ENCODE measurements at regions not wholly inside any gene's neighbourhood (a gene's known extent, or its start where the extent isn't known, plus 50 kb on each side); places are given as distances from the start of the nearest gene placed in this dataset.

GRCh38 chr5:33241802-33242201, 199.0 kb upstream of the TARS1 start:
- Histone ChIP-seq H3K9ac (no peak overlapping the region), H3K4me3 (no peak overlapping the region), H3K4me1 (ENCODE audit: insufficient read depth) (no peaks in the 10 kb centered on the region), H3K9me3 (ENCODE audit: low read depth) (no peaks in the 10 kb centered on the region), H3F3A (ENCODE audit: insufficient read depth) (no peaks in the 10 kb centered on the region), H3K27me3 (replicated peaks; ENCODE audit: insufficient read depth) (no peaks in the 10 kb centered on the region), H2AFZ (no peak overlapping the region), H3K36me3 (ENCODE audit: low read depth) (no peaks in the 10 kb centered on the region), H3K27ac (no peak overlapping the region), H3K4me2 (ENCODE audit: unreplicated experiment) (no peak overlapping the region), H3K9me2 (ENCODE audit: insufficient read depth) (no peaks in the 10 kb centered on the region), H4K20me1 (ENCODE audit: insufficient read depth) (no peaks in the 10 kb centered on the region), H3K79me2 (ENCODE audit: insufficient read depth) (no peaks in the 10 kb centered on the region)
- in situ Hi-C loops (cut with MboI): no loop called here
- no peak for DNase-seq
- TF ChIP-seq EZH2 (IDR thresholded peaks at IDR 0.05; ENCODE audit: insufficient read depth, poor library complexity, severe bottlenecking): no peak
- no peak for TF ChIP-seq EZH2phosphoT487 (IDR thresholded peaks at IDR 0.05; ENCODE audit: insufficient read depth, low read depth)
- WGBS, 2 experiments (ENCODE audit: low coverage in 1 of 2, low lambda C conversion rate in 2 of 2, missing lambda C conversion rate in 2 of 2): 66 to 79% methylated on average over 4 of the region's 4 CpGs

GRCh38 chr5:33242277-33242676, 198.5 kb upstream of the TARS1 start:
- no peak overlapping the region for H3K9ac ChIP-seq
- H2AFZ ChIP-seq: no peak overlapping the region
- H3K4me1 ChIP-seq (ENCODE audit: insufficient read depth): no peaks in the 10 kb centered on the region
- H3K9me3 ChIP-seq (ENCODE audit: low read depth): no peaks in the 10 kb centered on the region
- H3K27ac ChIP-seq: no peak overlapping the region
- H3K79me2 ChIP-seq (ENCODE audit: insufficient read depth): no peaks in the 10 kb centered on the region
- TF ChIP-seq EZH2phosphoT487 (IDR thresholded peaks at IDR 0.05; ENCODE audit: insufficient read depth, low read depth) (no peak), EZH2 (IDR thresholded peaks at IDR 0.05; ENCODE audit: insufficient read depth, poor library complexity, severe bottlenecking) (no peak)
- H3K9me2 ChIP-seq (ENCODE audit: insufficient read depth): no peaks in the 10 kb centered on the region
- H3K27me3 ChIP-seq (replicated peaks; ENCODE audit: insufficient read depth): no peaks in the 10 kb centered on the region
- H3K36me3 ChIP-seq (ENCODE audit: low read depth): no peaks in the 10 kb centered on the region
- in situ Hi-C loops (cut with MboI): no loop called here
- H4K20me1 ChIP-seq (ENCODE audit: insufficient read depth): no peaks in the 10 kb centered on the region
- H3K4me2 ChIP-seq (ENCODE audit: unreplicated experiment): no peak overlapping the region
- no peak for DNase-seq
- H3K4me3 ChIP-seq: no peak overlapping the region
- 83 to 90% methylated on average over 2 of the region's 2 CpGs for WGBS, 2 experiments (ENCODE audit: low coverage in 1 of 2, low lambda C conversion rate in 2 of 2, missing lambda C conversion rate in 2 of 2)
- H3F3A ChIP-seq (ENCODE audit: insufficient read depth): no peaks in the 10 kb centered on the region

- 69 to 71% methylated on average over 4 of the region's 4 CpGs for WGBS, 2 experiments (ENCODE audit: low coverage in 1 of 2, low lambda C conversion rate in 2 of 2, missing lambda C conversion rate in 2 of 2)
- in situ Hi-C loops (cut with MboI): no loop called here
Observed at GRCh38 chr5:33244441-33245150, 196.2 kb upstream of the TARS1 start.

GRCh38 chr5:33254579-33254978, 186.2 kb upstream of the TARS1 start:
- peaks cover 21% of the 10 kb centered on the region for H3K4me1 ChIP-seq (ENCODE audit: insufficient read depth)
- no peak overlapping the region for H3K4me2 ChIP-seq (ENCODE audit: unreplicated experiment)
- no peaks in the 10 kb centered on the region for H3K36me3 ChIP-seq (ENCODE audit: low read depth)
- H3K27me3 ChIP-seq (replicated peaks; ENCODE audit: insufficient read depth): no peaks in the 10 kb centered on the region
- DNase-seq: no peak
- no peaks in the 10 kb centered on the region for H3K9me3 ChIP-seq (ENCODE audit: low read depth)
- no peak overlapping the region for H3K9ac ChIP-seq
- H3K79me2 ChIP-seq (ENCODE audit: insufficient read depth): no peaks in the 10 kb centered on the region
- H3K9me2 ChIP-seq (ENCODE audit: insufficient read depth): no peaks in the 10 kb centered on the region
- H2AFZ ChIP-seq: no peak overlapping the region
- in situ Hi-C loops (cut with MboI): no loop called here
- H3F3A ChIP-seq (ENCODE audit: insufficient read depth): peaks cover 25% of the 10 kb centered on the region
- H4K20me1 ChIP-seq (ENCODE audit: insufficient read depth): no peaks in the 10 kb centered on the region
- no peak overlapping the region for H3K27ac ChIP-seq
- no peak overlapping the region for H3K4me3 ChIP-seq
- WGBS, 2 experiments (ENCODE audit: low coverage in 1 of 2, low lambda C conversion rate in 2 of 2, missing lambda C conversion rate in 2 of 2): 87 to 94% methylated on average over 1 of the region's 1 CpG
- no peak for TF ChIP-seq EZH2 (IDR thresholded peaks at IDR 0.05; ENCODE audit: insufficient read depth, poor library complexity, severe bottlenecking)
- no peak for TF ChIP-seq EZH2phosphoT487 (IDR thresholded peaks at IDR 0.05; ENCODE audit: insufficient read depth, low read depth)

More at GRCh38 chr5:33244441-33245150, 196.2 kb upstream of the TARS1 start:
- TF ChIP-seq EZH2phosphoT487 (IDR thresholded peaks at IDR 0.05; ENCODE audit: insufficient read depth, low read depth) (no peak), EZH2 (IDR thresholded peaks at IDR 0.05; ENCODE audit: insufficient read depth, poor library complexity, severe bottlenecking) (no peak)
- Histone ChIP-seq H3F3A (ENCODE audit: insufficient read depth) (no peaks in the 10 kb centered on the region), H2AFZ (no peak overlapping the region), H3K27me3 (replicated peaks; ENCODE audit: insufficient read depth) (no peaks in the 10 kb centered on the region), H3K9me3 (ENCODE audit: low read depth) (no peaks in the 10 kb centered on the region), H3K4me2 (ENCODE audit: unreplicated experiment) (no peak overlapping the region), H3K79me2 (ENCODE audit: insufficient read depth) (no peaks in the 10 kb centered on the region), H3K4me3 (no peak overlapping the region), H4K20me1 (ENCODE audit: insufficient read depth) (no peaks in the 10 kb centered on the region), H3K27ac (no peak overlapping the region), H3K9me2 (ENCODE audit: insufficient read depth) (no peaks in the 10 kb centered on the region), H3K4me1 (ENCODE audit: insufficient read depth) (no peaks in the 10 kb centered on the region), H3K36me3 (ENCODE audit: low read depth) (no peaks in the 10 kb centered on the region), H3K9ac (no peak overlapping the region)
- DNase-seq: no peak
